Testis (tissue), 2 donors: ENCODE measurements at regions not wholly inside any gene's neighbourhood (a gene's known extent, or its start where the extent isn't known, plus 50 kb on each side); places are given as distances from the start of the nearest gene placed in this dataset.

Experiments
- DNase-seq: peaks from one replicate; pipeline ENCODE4 v3.0.0-alpha.2; 2019
- H3K27ac ChIP-seq, 2 donors: fragments of 200-600 bp; sonication (generic); one replicate each; pipeline ENCODE4 v1.5.1; 2019
- H3K27me3 ChIP-seq: fragments of 200-600 bp; sonication (generic); one replicate; pipeline ENCODE4 v1.5.1; 2019
- H3K36me3 ChIP-seq: fragments of 200-600 bp; sonication (generic); one replicate; pipeline ENCODE4 v1.5.1; 2017; ENCODE audit warnings: low read depth; ENCODE audit errors: missing control alignments
- H3K4me1 ChIP-seq: fragments of 200-600 bp; sonication (generic); one replicate; pipeline ENCODE4 v1.5.1; 2019
- H3K4me3 ChIP-seq, 2 donors: fragments of 200-600 bp; sonication (generic); one replicate each; pipeline ENCODE4 v1.5.1; 2017 to 2019
- H3K9me3 ChIP-seq: fragments of 200-600 bp; sonication (generic); one replicate; pipeline ENCODE4 v1.5.1; 2017
- CTCF ChIP-seq, 3 experiments: fragments of 450-650 bp in 2 of 3; fragments of 200-600 bp in 1 of 3; sonication (generic) in 1 of 3; IDR thresholded peaks; one replicate each; pipeline ENCODE4 v1.5.1; 2016 to 2019; ENCODE audit warnings: antibody characterized with exemption in 3 of 3, mild to moderate bottlenecking in 2 of 3, moderate library complexity in 1 of 3
- POLR2A ChIP-seq: fragments of 450-650 bp; IDR thresholded peaks from one replicate; pipeline ENCODE4 v1.6.1; 2017; ENCODE audit warnings: antibody characterized with exemption, mild to moderate bottlenecking, moderate library complexity
- WGBS, 2 donors: methylation state at CpG; one replicate each; pipeline ENCODE4 v1.1.5; 2018; 5-methylcytosine and 5-hydroxymethylcytosine counted together
- intact Hi-C: fragments of 100-400 bp; cut with DNase I; formaldehyde crosslinking; loops from one replicate; pipeline ENCODE4 v1.15.1; 2023; ENCODE audit warnings: low total_unique reads

DNA sequence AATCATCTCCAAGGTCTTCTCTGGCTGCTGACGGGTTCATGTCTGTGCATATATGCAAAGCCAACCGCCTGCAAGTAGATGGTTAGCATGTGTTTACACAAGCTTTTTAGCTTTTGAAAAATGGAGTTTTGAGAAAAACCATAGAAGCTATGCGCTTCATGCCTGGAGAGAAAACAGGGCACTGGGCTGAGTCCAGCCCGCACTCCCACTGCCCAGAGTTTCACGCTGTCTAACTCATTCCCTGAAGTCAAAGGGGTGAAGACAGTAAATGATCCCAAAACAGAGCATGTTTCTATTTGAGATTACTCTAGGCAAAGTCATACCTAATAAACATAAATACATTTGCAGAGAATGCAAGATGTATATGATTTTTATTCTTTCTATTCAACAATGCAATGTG lies 278.8 kb downstream of the IRX2 start:
- TF ChIP-seq CTCF (IDR thresholded peaks at IDR 0.05): no peak
- TF ChIP-seq POLR2A: no peak
- 89 to 95% methylated on average over 5 of the region's 5 CpGs for WGBS, 2 donors
- no peaks in the 10 kb centered on the region for H3K36me3 ChIP-seq
- no peak overlapping the region for H3K27ac ChIP-seq
- no peak overlapping the region for H3K4me3 ChIP-seq
- no peaks in the 10 kb centered on the region for H3K27me3 ChIP-seq
- intact Hi-C loops: no loop called here
- H3K4me1 ChIP-seq: no peaks in the 10 kb centered on the region
- DNase-seq: no peak
- no peaks in the 10 kb centered on the region for H3K9me3 ChIP-seq

- Histone ChIP-seq H3K9me3 (no peaks in the 10 kb centered on the region), H3K4me1 (no peaks in the 10 kb centered on the region), H3K27ac (no peak overlapping the region), H3K36me3 (no peaks in the 10 kb centered on the region), H3K27me3 (no peaks in the 10 kb centered on the region), H3K4me3 (no peak overlapping the region)
- DNase-seq: no peak
- intact Hi-C loops: no loop called here
- no peak for TF ChIP-seq CTCF (IDR thresholded peaks at IDR 0.05)
- no peak for TF ChIP-seq POLR2A
- 87 to 100% methylated on average over 1 to 3 of the region's 3 CpGs for WGBS, 2 donors
These were observed 280.2 kb downstream of the IRX2 start for GRCh38 chr5:2471152-2471879.

- Histone ChIP-seq H3K4me3 (no peak overlapping the region), H3K4me1 (no peaks in the 10 kb centered on the region), H3K27me3 (no peaks in the 10 kb centered on the region), H3K36me3 (no peaks in the 10 kb centered on the region), H3K9me3 (no peaks in the 10 kb centered on the region), H3K27ac (no peak overlapping the region)
- DNase-seq: no peak
- TF ChIP-seq POLR2A (no peak), CTCF (IDR thresholded peaks at IDR 0.05) (no peak)
- intact Hi-C loops: no loop called here
- 29 to 41% methylated on average over 9 of the region's 9 CpGs for WGBS, 2 donors
These were observed 284.5 kb downstream of the IRX2 start for GRCh38 chr5:2466966-2467365.

GRCh38 chr5:2465383-2465782 lies 286.1 kb downstream of the IRX2 start:
- Histone ChIP-seq H3K4me1 (no peaks in the 10 kb centered on the region), H3K9me3 (no peaks in the 10 kb centered on the region), H3K27me3 (no peaks in the 10 kb centered on the region), H3K4me3 (no peak overlapping the region), H3K27ac (no peak overlapping the region), H3K36me3 (no peaks in the 10 kb centered on the region)
- TF ChIP-seq CTCF (IDR thresholded peaks at IDR 0.05) (no peak), POLR2A (no peak)
- no peak for DNase-seq
- intact Hi-C loops: no loop called here
- WGBS, 2 donors: 73 to 74% methylated on average over 10 of the region's 10 CpGs

GRCh38 chr5:2464141-2464540 lies 287.3 kb downstream of the IRX2 start:
- H3K4me1 ChIP-seq: no peaks in the 10 kb centered on the region
- no peaks in the 10 kb centered on the region for H3K27me3 ChIP-seq
- no peaks in the 10 kb centered on the region for H3K36me3 ChIP-seq
- H3K9me3 ChIP-seq: no peaks in the 10 kb centered on the region
- 83 to 93% methylated on average over 1 to 9 of the region's 9 CpGs for WGBS, 2 donors
- no peak for DNase-seq
- no peak overlapping the region for H3K27ac ChIP-seq
- H3K4me3 ChIP-seq: no peak overlapping the region
- TF ChIP-seq CTCF (IDR thresholded peaks at IDR 0.05) (no peak), POLR2A (no peak)
- intact Hi-C loops: no loop called here
